Neural cell (in vitro differentiated cells): ENCODE measurements at regions not wholly inside any gene's neighbourhood (a gene's known extent, or its start where the extent isn't known, plus 50 kb on each side); places are given as distances from the start of the nearest gene placed in this dataset.

Experiments
- H2AFZ ChIP-seq: fragments of 200-600, 300-800 bp; sonication (generic), shearing (Covaris generic); 2 replicates; pipeline ENCODE4 v1.6.0; 2014; ENCODE audit warnings: low read depth, mild to moderate bottlenecking, antibody characterized with exemption, low read length, moderate library complexity
- H3F3A ChIP-seq: fragments of 200-600 bp; shearing (Covaris generic); 2 replicates; pipeline ENCODE4 v1.6.1; 2016; ENCODE audit warnings: mild to moderate bottlenecking, moderate library complexity, mixed read lengths, antibody characterized with exemption, low read length; ENCODE audit not compliant: insufficient read depth, poor library complexity, severe bottlenecking
- H3K27ac ChIP-seq: fragments of 200-600, 300-800 bp; sonication (generic), shearing (Covaris generic); 2 replicates; pipeline ENCODE4 v1.5.1; 2014; ENCODE audit warnings: mild to moderate bottlenecking, low read length, moderate library complexity
- H3K27me3 ChIP-seq: fragments of 300-800, 200-600 bp; sonication (generic), shearing (Covaris generic); 2 replicates; pipeline ENCODE4 v1.6.0; 2014; ENCODE audit warnings: mild to moderate bottlenecking, low read depth, low read length, moderate library complexity; ENCODE audit not compliant: insufficient read depth
- H3K36me3 ChIP-seq: fragments of 300-800, 200-600 bp; sonication (generic), shearing (Covaris generic); 2 replicates; pipeline ENCODE4 v1.5.1; 2014; ENCODE audit warnings: mild to moderate bottlenecking, antibody characterized with exemption, low read length, moderate library complexity; ENCODE audit not compliant: insufficient read depth
- H3K4me2 ChIP-seq: fragments of 300-800, 200-600 bp; sonication (generic), shearing (Covaris generic); 2 replicates; pipeline ENCODE4 v1.6.0; 2014; ENCODE audit warnings: mild to moderate bottlenecking, low read length
- H3K4me3 ChIP-seq: fragments of 300-800, 200-600 bp; sonication (generic), shearing (Covaris generic); 2 replicates; pipeline ENCODE4 v1.5.1; 2014; ENCODE audit warnings: mild to moderate bottlenecking, low read length, moderate library complexity
- H3K79me2 ChIP-seq: fragments of 200-600 bp; shearing (Covaris generic); replicated peaks from 2 replicates; pipeline ENCODE4 v1.6.0; 2014; ENCODE audit warnings: mild to moderate bottlenecking, low read length, moderate library complexity; ENCODE audit not compliant: insufficient read depth
- H3K9ac ChIP-seq: fragments of 300-800, 200-600 bp; sonication (generic), shearing (Covaris generic); 2 replicates; pipeline ENCODE4 v1.6.1; 2016; ENCODE audit warnings: mild to moderate bottlenecking, low read length, mixed read lengths
- H3K9me2 ChIP-seq: fragments of 200-600 bp; shearing (Covaris generic); 2 replicates; pipeline ENCODE4 v1.6.1; 2016; ENCODE audit warnings: mild to moderate bottlenecking, low read length, mixed read lengths; ENCODE audit not compliant: insufficient read depth
- H3K9me3 ChIP-seq: fragments of 200-600, 300-800 bp; sonication (generic), shearing (Covaris generic); 2 replicates; pipeline ENCODE4 v1.6.1; 2016; ENCODE audit warnings: mild to moderate bottlenecking, mixed run types, low read length, moderate library complexity, mixed read lengths
- H4K20me1 ChIP-seq: fragments of 200-600 bp; shearing (Covaris generic); 2 replicates; pipeline ENCODE4 v1.6.1; 2016; ENCODE audit warnings: mild to moderate bottlenecking, mixed run types; ENCODE audit not compliant: insufficient read depth
- EP300 ChIP-seq: fragments of 450-650 bp; conservative IDR thresholded peaks from 2 replicates; pipeline ENCODE4 v1.6.1; 2014; ENCODE audit warnings: antibody characterized with exemption, mild to moderate bottlenecking, moderate library complexity; ENCODE audit not compliant: poor library complexity, severe bottlenecking
- EZH2 ChIP-seq: fragments of 200-600, 300-800 bp; shearing (Covaris generic), sonication (generic); IDR thresholded peaks from 2 replicates; pipeline ENCODE4 v1.6.1; 2014; ENCODE audit warnings: antibody characterized with exemption, low read length, borderline replicate concordance, mild to moderate bottlenecking; ENCODE audit not compliant: insufficient read depth, poor library complexity, severe bottlenecking
- MXI1 ChIP-seq: fragments of 450-650 bp; conservative IDR thresholded peaks from 2 replicates; pipeline ENCODE4 v1.6.1; 2014; ENCODE audit warnings: antibody characterized with exemption, mild to moderate bottlenecking; ENCODE audit not compliant: poor library complexity, severe bottlenecking
- POLR2AphosphoS5 ChIP-seq: IDR thresholded peaks from 2 replicates; pipeline ENCODE4 v1.6.1; 2012
- RAD21 ChIP-seq: fragments of 450-650 bp; conservative IDR thresholded peaks from 2 replicates; pipeline ENCODE4 v1.6.1; 2014; ENCODE audit warnings: antibody characterized with exemption, mild to moderate bottlenecking, moderate library complexity
- SMC3 ChIP-seq: fragments of 450-650 bp; conservative IDR thresholded peaks from 2 replicates; pipeline ENCODE4 v1.6.1; 2014; ENCODE audit warnings: antibody characterized with exemption, mild to moderate bottlenecking, moderate library complexity; ENCODE audit not compliant: poor library complexity
- TAF1 ChIP-seq: IDR thresholded peaks from 2 replicates; pipeline ENCODE4 v1.6.1; 2012; ENCODE audit warnings: low read depth
- TF ChIP-seq, protein P1 (sequence below): IDR thresholded peaks from 2 replicates; pipeline ENCODE4 v1.6.1; 2012; ENCODE audit warnings: borderline replicate concordance
- TF ChIP-seq, protein P2 (sequence below): fragments of 450-650 bp; IDR thresholded peaks from 2 replicates; pipeline ENCODE4 v1.5.1; 2014; ENCODE audit warnings: antibody characterized with exemption, mild to moderate bottlenecking, moderate library complexity; ENCODE audit not compliant: poor library complexity, severe bottlenecking

- Histone ChIP-seq H3K4me3 (no peak overlapping the region), H3K36me3 (no peaks in the 10 kb centered on the region), H3K27ac (no peak overlapping the region), H3K4me2 (no peak overlapping the region), H3K27me3 (no peaks in the 10 kb centered on the region), H3K9ac (no peak overlapping the region), H3K79me2 (no peaks in the 10 kb centered on the region), H2AFZ (no peak overlapping the region), H3K9me2 (no peaks in the 10 kb centered on the region), H4K20me1 (no peaks in the 10 kb centered on the region), H3K9me3 (no peaks in the 10 kb centered on the region), H3F3A (no peaks in the 10 kb centered on the region)
- no peak for TF ChIP-seq EZH2
- TF ChIP-seq POLR2AphosphoS5, result no peak
- TF ChIP-seq EP300, result no peak
These were observed 160.7 kb upstream of the HDAC4 start for GRCh38 chr2:239561446-239562001.

GRCh38 chr2:239559417-239560261 lies 158.8 kb upstream of the HDAC4 start:
- no peak overlapping the region for H3K4me2 ChIP-seq
- no peaks in the 10 kb centered on the region for H3K79me2 ChIP-seq
- no peak overlapping the region for H3K9ac ChIP-seq
- H3K9me2 ChIP-seq, result no peaks in the 10 kb centered on the region
- H2AFZ ChIP-seq, result no peak overlapping the region
- no peaks in the 10 kb centered on the region for H3F3A ChIP-seq
- H4K20me1 ChIP-seq, result no peaks in the 10 kb centered on the region
- H3K4me3 ChIP-seq, result no peak overlapping the region
- H3K36me3 ChIP-seq, result no peaks in the 10 kb centered on the region
- H3K27me3 ChIP-seq, result no peaks in the 10 kb centered on the region
- no peak for TF ChIP-seq EZH2
- no peak for TF ChIP-seq RAD21
- TF ChIP-seq SMC3, result no peak
- no peak for TF ChIP-seq POLR2AphosphoS5
- TF ChIP-seq MXI1, result no peak
- no peak for TF ChIP-seq TAF1
- no peak for TF ChIP-seq EP300
- TF ChIP-seq, protein P1, sequence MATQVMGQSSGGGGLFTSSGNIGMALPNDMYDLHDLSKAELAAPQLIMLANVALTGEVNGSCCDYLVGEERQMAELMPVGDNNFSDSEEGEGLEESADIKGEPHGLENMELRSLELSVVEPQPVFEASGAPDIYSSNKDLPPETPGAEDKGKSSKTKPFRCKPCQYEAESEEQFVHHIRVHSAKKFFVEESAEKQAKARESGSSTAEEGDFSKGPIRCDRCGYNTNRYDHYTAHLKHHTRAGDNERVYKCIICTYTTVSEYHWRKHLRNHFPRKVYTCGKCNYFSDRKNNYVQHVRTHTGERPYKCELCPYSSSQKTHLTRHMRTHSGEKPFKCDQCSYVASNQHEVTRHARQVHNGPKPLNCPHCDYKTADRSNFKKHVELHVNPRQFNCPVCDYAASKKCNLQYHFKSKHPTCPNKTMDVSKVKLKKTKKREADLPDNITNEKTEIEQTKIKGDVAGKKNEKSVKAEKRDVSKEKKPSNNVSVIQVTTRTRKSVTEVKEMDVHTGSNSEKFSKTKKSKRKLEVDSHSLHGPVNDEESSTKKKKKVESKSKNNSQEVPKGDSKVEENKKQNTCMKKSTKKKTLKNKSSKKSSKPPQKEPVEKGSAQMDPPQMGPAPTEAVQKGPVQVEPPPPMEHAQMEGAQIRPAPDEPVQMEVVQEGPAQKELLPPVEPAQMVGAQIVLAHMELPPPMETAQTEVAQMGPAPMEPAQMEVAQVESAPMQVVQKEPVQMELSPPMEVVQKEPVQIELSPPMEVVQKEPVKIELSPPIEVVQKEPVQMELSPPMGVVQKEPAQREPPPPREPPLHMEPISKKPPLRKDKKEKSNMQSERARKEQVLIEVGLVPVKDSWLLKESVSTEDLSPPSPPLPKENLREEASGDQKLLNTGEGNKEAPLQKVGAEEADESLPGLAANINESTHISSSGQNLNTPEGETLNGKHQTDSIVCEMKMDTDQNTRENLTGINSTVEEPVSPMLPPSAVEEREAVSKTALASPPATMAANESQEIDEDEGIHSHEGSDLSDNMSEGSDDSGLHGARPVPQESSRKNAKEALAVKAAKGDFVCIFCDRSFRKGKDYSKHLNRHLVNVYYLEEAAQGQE, result no peak
- TF ChIP-seq, protein P2, sequence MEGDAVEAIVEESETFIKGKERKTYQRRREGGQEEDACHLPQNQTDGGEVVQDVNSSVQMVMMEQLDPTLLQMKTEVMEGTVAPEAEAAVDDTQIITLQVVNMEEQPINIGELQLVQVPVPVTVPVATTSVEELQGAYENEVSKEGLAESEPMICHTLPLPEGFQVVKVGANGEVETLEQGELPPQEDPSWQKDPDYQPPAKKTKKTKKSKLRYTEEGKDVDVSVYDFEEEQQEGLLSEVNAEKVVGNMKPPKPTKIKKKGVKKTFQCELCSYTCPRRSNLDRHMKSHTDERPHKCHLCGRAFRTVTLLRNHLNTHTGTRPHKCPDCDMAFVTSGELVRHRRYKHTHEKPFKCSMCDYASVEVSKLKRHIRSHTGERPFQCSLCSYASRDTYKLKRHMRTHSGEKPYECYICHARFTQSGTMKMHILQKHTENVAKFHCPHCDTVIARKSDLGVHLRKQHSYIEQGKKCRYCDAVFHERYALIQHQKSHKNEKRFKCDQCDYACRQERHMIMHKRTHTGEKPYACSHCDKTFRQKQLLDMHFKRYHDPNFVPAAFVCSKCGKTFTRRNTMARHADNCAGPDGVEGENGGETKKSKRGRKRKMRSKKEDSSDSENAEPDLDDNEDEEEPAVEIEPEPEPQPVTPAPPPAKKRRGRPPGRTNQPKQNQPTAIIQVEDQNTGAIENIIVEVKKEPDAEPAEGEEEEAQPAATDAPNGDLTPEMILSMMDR, result no peak
- H3K27ac ChIP-seq, result no peak overlapping the region
- H3K9me3 ChIP-seq, result no peaks in the 10 kb centered on the region
